DMS53 treated with DMSO at 0.1 percent for 48 hours (cell line): ENCODE measurements at regions not wholly inside any gene's neighbourhood (a gene's known extent, or its start where the extent isn't known, plus 50 kb on each side); places are given as distances from the start of the nearest gene placed in this dataset.
"Not testable (repeated sequence)": the region's sequence is repeated elsewhere in the genome, so short reads cannot be mapped to it uniquely, and the experiment has no call there.

Experiments used
- DNase-seq: peaks from one replicate; lab custom pipeline; 2025; ENCODE audit not compliant: unreplicated experiment; lab: John Stamatoyannopoulos, UW

DNA sequence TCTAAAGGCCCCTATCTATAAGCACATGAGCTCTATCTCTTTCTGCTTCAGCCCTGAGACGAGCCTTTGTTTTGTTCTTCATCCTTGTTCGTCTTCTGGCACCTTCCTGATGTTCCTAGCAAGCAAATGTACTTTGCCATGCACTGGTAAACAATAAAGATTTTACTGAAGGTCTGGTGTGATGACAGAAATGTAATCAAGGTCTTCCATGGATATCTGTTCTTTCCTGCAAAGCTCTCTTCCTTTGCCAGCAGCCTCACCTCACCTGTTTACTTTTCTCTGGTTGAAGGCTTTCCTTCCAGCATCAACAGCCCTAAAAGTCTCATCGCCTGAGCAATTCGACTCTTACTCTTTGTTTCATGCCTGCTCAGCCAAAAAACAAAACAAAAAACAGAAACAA, 330.3 kb downstream of the PCNX1 start:
- DNase-seq = no peak

GRCh38 chr14:71238835-71239234, 331.6 kb downstream of the PCNX1 start:
- no peak for DNase-seq

DNA sequence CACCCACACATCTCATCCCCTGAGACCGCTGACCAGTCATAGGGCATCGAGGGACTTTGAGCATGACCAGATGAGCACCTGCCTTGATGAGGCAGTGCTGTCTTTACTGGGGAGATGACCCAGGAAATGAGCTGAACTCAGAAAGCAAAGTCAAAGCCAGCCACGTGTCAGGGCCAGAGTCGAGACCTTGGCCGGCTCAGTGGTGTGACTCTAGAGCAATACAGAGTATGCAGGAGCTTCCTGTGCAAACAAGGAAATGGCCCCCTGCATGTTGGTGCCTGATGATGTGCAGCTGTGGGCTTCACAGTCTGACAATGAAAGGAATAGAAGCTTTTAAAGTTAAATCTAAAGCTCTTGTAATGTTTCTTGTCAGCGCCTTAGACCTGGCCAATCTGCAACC, 332.9 kb downstream of the PCNX1 start:
- no peak for DNase-seq

DNA sequence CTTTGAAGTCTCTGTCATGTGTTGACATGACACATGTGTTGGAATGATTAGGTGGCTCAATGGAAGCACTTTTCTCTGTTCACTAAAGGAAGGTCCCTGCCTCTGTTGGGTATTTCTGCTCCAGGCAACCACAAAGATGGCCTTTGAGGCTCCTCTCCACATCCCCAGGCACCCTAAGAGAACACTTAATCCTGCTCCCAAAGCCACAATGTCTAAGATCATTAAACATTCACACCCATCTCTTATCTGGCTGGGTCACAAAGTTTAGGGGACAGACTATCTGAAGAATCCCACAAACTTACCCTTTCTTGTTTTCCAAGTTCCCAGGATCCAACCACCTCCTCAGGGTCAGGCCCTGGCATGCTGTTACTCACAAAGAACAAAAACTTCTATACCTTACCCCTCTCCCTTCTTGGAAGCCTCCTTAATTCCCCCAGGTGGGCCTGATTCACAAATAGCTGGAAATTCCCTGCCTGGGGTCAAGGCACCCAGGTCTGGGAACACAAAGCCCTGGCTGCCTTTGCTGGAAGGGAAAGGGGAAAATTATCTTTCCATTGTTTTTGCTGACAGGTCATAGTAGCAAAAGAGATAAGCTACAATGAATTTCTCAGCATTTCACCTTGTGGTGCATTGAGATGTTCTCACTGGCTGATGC, 333.7 kb downstream of the PCNX1 start:
- no peak for DNase-seq

- DNase-seq = no peak
These were observed 335.0 kb downstream of the PCNX1 start for GRCh38 chr14:71242237-71242748.

DNA sequence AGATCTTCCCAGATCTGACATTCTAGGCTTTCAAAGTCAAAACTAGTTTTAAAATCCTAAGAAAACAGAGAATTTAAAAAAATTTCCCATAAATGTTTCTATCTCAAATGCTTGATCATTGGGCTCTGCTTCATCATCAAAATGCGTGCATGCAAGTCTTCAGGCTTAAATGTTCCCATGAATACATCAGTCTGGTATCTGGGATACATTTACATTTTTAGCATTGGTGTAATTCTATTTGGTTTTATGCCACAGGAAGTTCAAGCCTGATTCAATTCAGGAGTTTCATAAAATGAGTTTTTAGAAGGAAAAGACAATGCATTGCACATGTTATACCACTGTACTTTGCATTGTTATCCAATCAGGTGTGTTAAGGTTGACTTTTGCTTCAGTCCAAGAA, 336.4 kb downstream of the PCNX1 start:
- DNase-seq = no peak

DNA sequence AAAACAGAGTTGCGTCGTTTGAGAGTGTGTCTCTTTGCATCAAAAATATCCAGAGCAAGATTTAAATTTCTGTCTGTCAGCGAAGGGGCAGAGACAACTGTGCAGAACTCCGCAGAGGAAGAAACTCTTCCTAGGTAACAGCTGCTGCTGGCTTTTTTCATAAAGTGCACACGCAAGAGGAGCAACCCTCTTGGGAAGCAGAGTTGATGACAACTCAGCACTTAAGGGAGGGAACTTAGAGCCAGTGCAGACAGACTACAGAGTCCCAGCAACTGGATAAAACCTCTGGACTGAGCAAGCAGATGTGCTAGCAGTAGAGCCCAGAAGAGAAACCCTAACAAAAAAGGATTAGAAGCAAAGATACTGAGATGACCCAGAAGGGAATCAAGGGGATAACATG, 337.1 kb downstream of the PCNX1 start:
- no peak for DNase-seq

- DNase-seq = no peak
These were observed 338.6 kb downstream of the PCNX1 start for GRCh38 chr14:71245659-71246361.

DNA sequence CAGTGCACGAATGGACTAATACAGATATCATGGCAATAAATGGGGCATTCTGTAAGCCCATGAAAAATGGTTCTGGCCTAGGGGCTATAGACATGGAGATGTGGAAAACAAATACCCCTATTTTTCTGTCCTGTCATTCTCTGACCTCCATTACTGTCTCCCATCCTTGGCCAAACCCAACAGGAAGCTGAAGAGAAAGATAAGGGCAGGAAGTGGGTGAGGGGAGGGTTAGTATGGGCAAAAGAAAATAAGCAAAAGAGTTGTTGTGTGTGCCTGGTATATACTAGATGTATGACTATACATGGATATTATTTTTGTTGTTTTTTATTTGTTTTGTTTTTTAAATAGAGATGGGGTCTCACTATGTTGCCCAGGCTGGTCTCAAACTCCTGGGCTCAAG, 339.3 kb downstream of the PCNX1 start:
- no peak for DNase-seq

DNA sequence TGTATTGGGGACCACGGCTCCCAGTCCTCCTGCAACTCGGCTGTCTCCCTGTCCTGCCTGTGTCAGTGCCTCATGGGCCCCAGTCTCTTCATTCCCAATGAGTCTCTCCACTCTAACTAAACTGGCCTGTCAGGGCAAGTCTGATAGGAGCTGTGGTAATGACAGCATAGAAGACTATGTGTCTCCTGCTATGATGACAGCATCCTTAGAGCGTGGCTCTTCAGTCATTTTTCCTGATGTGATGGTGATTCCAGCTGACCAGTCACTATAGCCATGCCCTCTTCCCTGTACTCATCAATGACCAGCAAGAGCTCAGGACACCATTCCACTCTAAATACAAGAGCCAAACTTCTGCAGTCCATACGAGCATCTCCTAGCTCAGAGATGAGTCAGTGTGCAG, 339.8 kb downstream of the PCNX1 start:
- no peak for DNase-seq

DNA sequence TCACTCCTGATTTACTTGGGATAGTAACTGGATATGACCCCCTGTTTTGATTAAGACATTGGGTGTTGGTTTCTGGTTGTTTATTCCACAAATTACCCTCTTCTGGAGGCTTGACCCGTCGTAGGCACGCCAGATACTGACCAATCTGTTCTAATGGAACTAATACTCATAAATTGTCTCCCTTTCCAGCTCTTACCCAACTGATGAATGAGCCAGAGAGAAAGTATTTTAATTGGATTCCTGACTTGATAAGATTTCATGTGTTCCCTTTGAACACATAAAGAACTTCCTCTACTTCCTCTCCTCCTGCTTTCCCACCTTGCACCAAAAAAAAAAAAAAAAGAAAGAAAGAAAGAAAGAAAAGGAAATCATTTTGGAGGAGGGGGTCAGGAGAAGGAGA, 340.9 kb downstream of the PCNX1 start:
- DNase-seq = no peak

GRCh38 chr14:71250347-71250746, 343.1 kb downstream of the PCNX1 start:
- DNase-seq = no peak

DNA sequence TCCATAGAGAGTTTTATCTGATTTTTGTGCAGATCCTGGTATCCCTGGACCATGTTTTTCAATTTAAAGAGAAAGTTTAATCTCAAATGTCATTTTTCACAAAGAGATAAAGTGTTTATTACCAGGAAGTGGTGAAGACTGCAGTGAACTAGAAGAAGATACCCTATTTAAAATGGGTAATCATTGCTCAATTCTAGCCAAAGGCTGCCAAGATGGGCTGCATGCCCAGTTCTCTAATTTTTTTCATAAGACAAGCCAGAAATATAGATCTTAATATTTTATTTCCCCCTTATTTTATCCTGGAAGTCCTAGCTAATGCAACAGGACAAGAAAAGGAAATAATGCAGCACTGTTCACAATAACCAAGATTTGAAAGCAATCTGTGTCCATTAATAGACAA, 343.5 kb downstream of the PCNX1 start:
- DNase-seq = no peak

- DNase-seq = not testable (repeated sequence)
These were observed 346.9 kb downstream of the PCNX1 start for GRCh38 chr14:71254091-71254719.

DNA sequence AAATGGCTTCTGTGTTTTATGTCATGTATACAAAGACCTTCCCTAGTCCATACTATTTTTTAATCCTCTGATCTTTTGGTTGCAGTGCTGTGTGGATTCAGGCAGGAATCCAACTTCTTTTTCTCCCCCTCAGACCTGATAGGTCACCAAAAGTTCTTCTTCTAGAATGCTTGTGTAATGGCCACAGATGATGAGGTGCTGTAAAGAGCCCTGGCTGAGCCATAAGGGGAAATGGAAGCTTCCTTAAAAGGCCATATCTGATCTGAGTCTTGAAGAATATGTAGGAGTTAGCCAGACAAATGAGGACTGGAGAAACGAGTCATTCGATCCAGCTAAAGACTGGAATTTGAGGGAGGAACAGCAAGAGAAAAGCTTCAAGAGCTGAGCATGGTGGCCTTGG, 353.9 kb downstream of the PCNX1 start:
- no peak for DNase-seq

DNA sequence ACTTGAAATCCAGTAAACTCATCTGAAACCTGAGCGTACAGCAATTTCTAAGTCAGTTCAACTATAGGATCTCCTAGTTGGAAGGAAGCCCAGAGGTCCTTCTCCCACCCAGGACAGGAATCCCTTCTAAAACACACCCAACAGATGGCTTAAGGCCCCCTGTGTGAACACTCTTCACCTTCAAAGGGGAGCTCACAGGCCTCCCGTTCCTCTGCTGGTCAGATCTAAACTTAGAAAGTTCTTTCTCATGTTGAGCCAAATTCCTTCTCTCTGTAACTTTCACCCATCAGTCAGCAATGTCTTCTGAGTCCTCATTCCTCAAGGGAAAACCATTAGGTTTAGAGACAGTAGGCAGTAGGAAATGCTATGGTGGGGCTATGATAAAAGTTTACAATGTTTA, 355.2 kb downstream of the PCNX1 start:
- no peak for DNase-seq

GRCh38 chr14:71264260-71264659, 357.0 kb downstream of the PCNX1 start:
- no peak for DNase-seq

GRCh38 chr14:71267007-71267513, 359.8 kb downstream of the PCNX1 start:
- no peak for DNase-seq

DNA sequence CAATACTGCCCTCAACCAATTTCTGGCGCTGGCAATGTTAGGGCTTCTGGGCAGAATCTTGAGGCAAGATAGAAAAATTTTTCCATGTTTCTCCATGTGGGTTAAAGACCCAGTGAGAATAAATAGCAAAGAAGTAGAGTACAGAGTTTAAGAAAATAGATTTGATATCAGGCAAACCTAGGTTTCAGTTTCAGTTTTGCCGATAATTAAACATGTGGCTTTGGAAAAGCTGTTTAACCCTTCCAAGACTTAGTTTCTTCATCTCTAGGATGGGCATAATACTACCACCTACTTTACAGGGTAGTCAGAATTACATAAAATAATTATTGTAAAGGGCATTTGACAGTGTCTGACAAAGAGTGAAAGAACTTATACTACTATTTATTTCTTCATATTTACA, 360.4 kb downstream of the PCNX1 start:
- no peak for DNase-seq

- no peak for DNase-seq
These were observed 362.9 kb downstream of the PCNX1 start for GRCh38 chr14:71270111-71270510.

- DNase-seq = no peak
These were observed 364.1 kb downstream of the PCNX1 start for GRCh38 chr14:71271166-71271945.
